Right ventricle myocardium superior (tissue), 1 donor: ENCODE measurements at regions not wholly inside any gene's neighbourhood (a gene's known extent, or its start where the extent isn't known, plus 50 kb on each side); places are given as distances from the start of the nearest gene placed in this dataset.
"Not testable (repeated sequence)": the region's sequence is repeated elsewhere in the genome, so short reads cannot be mapped to it uniquely, and the experiment has no call there.

Source experiments
- ATAC-seq: fragments of 200-7000 bp; cut with Tn5 transposase; one replicate; pipeline ENCODE4 v1.9.1; 2020; ENCODE audit warnings: mild to moderate bottlenecking; ENCODE audit not compliant: poor library complexity
- DNase-seq: peaks from one replicate; pipeline ENCODE4 v3.0.0-alpha.2; 2020
- intact Hi-C: fragments of 100-400 bp; cut with DNase I; formaldehyde crosslinking; loops from one replicate; pipeline ENCODE4 v1.11.2; 2022
- donor health status: DM: no; HTN: yes; CAD: no; lungs with severe emphysema.

- ATAC-seq (no peak), DNase-seq (peak; percentile 71)
- intact Hi-C loops, result no loop called here
Measured at GRCh38 chr5:56640763-56641406, 174.5 kb upstream of the MAP3K1 start.

DNA sequence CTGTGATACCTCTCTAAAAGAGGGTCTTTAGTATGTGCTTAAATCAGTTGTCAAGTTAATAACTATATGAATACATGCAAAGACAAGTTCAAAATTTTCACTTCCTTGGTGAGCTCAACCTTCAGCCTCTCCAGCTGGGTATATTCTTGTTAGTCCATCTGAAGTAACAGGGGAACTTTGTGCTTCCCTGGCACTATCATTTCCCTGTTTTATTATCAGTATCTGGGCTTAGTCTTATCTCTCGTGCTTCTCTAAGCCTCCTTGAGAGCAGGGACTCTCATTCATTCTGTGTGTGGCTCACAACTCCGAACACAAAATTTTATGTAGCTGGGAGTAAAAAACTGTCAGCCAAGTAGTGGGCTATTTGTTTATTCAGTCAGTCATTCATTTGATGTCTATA lies 175.9 kb upstream of the MAP3K1 start:
- intact Hi-C loops, result no loop called here
- ATAC-seq (no peak), DNase-seq (no peak)

GRCh38 chr5:56638768-56639238 lies 176.5 kb upstream of the MAP3K1 start:
- ATAC-seq (no peak), DNase-seq (no peak)
- intact Hi-C loops, result no loop called here

GRCh38 chr5:56638061-56638621 lies 177.2 kb upstream of the MAP3K1 start:
- intact Hi-C loops, result no loop called here
- DNase-seq (no peak), ATAC-seq (no peak)

- ATAC-seq, result no peak
- intact Hi-C loops, result no loop called here
- DNase-seq, result no peak
Measured at GRCh38 chr5:56637321-56637920, 177.9 kb upstream of the MAP3K1 start.

DNA sequence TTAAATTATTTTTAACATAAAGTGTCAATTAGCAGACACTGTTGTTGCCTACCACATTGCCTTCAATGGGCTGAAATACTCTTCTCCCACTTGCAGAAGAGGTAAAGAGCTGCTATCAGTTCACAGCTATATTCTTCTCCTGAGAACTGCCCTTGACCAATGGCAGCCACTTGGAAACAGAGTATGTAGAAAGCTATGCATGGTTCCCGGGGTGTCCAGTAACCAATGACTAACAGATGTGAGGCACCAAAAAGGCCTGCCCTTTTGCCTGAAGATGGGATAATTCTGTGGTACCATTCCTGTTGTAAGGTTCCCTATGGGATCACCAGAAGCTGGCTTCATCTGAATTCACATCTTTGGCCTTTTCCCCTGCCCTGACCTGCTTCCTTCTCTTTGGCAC lies 181.4 kb upstream of the MAP3K1 start:
- DNase-seq (no peak), ATAC-seq (no peak)
- intact Hi-C loops, result no loop called here

DNA sequence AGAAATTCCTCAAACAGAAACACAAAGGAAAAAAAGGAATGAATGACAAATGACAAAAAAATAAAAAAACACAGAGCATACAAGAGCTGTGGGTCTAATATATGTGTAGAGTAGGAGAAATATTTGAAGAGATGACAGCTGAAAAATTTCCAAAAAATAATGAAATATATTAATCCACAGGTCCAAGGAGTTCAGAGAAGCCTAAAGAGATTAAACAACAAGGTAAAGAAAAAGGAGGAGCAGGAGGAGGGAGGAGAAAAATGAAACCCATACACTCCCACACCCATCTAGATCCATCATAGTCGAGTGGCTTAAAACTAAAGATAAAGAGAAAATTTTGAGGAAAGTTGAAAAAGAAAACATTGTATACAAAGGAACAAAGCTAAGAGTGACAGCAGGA lies 182.4 kb upstream of the MAP3K1 start:
- ATAC-seq (no peak), DNase-seq (no peak)
- intact Hi-C loops, result no loop called here

GRCh38 chr5:56632199-56632598 lies 183.2 kb upstream of the MAP3K1 start:
- intact Hi-C loops, result no loop called here
- ATAC-seq (no peak), DNase-seq (no peak)

GRCh38 chr5:56631719-56632118 lies 183.6 kb upstream of the MAP3K1 start:
- intact Hi-C loops, result no loop called here
- DNase-seq (no peak), ATAC-seq (no peak)

DNA sequence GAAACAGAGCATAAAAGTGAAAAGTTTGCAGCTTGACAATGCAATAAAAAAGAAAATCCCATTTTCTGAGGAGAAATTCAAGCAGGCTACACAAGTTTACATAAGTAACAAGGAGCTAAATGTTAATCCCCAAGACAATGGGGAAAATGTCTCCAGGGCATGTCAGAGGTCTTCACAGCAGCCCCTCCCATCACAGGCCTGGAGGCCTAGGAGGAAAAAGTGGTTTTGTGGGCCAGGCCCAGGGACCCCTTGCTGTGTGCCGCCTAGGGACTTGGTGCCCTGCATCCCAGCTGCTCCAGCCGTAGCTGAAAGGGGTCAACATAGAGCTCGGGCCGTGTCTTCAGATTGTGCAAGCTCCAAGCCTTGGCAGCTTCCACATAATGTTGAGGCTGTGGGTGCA lies 186.7 kb upstream of the MAP3K1 start:
- ATAC-seq, DNase-seq, intact Hi-C loops: not testable (repeated sequence)

DNA sequence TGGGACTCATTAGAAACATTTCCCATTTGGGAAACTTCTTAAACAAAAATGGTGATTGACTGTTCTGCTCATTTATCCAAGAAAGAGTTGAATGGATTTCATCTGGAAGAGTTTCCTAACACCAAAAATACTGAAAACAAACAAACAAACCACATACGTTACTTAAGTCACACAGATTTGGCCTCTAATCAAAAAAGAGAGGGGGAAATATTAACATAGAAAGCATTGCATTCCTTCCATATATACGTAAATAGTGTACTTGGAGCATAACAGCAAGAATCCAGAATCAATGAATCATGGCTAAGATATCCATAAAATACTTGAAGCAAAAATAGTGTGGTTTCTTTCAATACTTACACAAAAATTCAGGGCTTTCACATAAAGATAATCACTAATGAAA lies 189.8 kb upstream of the MAP3K1 start:
- ATAC-seq, result no peak

GRCh38 chr5:56624751-56625150 lies 190.6 kb upstream of the MAP3K1 start:
- DNase-seq (no peak), ATAC-seq (no peak)

More for the DNA sequence above, 189.8 kb upstream of the MAP3K1 start:
- intact Hi-C loops, result no loop called here
- no peak for DNase-seq

GRCh38 chr5:56622141-56622540 lies 193.2 kb upstream of the MAP3K1 start:
- DNase-seq, result no peak
- intact Hi-C loops, result no loop called here
- ATAC-seq, result no peak

More at GRCh38 chr5:56624751-56625150, 190.6 kb upstream of the MAP3K1 start:
- intact Hi-C loops, result no loop called here

- intact Hi-C loops, result no loop called here
- no peak for DNase-seq
- ATAC-seq, result no peak
Measured at GRCh38 chr5:56620903-56621677, 194.3 kb upstream of the MAP3K1 start.

DNA sequence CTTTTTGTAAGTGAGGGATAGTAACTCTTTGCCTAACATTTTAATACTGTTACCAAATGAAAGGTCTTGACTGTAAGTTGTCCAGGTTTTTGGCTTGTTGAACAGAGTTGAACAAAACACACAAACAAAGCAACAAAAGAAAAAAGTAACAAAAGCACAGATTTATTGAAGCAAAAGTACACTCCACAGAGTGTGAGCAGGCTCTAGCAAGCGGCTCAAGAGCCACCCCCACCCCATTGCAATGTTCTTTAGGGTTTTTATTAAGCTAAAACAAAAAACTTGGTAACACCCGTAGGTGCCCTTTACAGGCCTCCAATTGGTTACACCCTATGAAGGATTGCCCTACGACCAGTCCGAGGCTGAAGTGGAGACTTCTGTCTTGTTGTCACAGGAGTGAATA lies 197.4 kb upstream of the MAP3K1 start:
- intact Hi-C loops, result no loop called here
- DNase-seq (no peak), ATAC-seq (no peak)

- intact Hi-C loops, result no loop called here
- DNase-seq (no peak), ATAC-seq (peak; percentile 80)
Measured at GRCh38 chr5:56616454-56617160, 198.7 kb upstream of the MAP3K1 start.

DNA sequence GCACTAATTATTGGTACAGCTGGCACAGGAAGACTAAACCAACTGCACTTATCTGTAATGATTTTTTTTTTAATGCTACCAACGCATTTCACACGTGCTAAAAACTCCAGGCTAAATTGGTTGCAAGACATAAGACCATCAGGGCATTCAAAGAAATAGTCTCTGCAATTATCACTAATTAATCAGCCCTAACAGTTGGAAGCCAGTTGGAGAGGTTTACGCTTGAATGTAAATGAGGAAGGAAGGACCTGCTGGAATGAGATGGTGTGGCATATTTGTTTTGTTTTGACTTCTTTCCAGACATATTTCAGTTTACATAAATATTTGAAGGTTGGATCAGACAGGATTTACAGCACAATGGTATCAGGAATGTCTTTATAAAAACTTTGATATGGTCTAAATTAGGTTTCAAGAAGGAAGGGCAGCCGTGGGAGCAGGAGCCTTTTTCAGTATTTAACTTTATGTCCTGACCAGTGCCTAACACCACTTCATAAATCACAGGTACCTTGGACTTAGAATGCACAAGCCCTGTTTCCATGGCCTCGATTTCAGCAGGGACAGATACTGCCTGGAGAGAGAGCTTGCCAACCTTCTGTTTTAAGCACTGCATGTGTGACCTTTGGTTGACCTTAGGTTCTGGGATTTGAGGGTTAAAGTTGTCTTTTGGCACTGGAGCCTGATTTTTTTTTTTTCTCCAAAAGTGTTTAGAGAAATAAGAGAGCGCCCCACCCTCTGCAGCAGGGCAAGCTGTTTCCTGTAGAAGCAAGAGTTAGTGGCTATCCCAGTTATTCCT lies 199.8 kb upstream of the MAP3K1 start:
- peak; percentile 78 for ATAC-seq
- intact Hi-C loops, result no loop called here

DNA sequence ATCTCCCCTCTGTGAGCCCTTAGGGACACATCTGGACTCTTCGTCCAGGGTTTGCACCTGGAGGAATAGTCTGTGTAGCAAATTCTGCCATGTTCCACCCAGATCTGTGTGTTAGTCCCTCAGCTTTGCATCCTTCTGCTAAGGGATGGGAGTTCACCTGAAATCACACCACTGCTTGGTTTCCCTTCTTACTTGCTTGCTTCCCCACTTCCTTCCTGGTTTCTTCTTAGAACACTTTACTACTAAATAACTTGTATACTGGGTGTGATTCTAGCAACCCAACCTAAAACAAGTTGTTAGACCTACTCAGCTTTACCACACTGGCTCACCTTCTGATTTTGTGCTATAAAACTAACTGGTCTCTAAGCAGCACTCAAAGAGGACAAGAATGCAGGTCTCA lies 202.6 kb upstream of the MAP3K1 start:
- intact Hi-C loops, result no loop called here
- ATAC-seq, result no peak
- no peak for DNase-seq

More for the DNA sequence above, 199.8 kb upstream of the MAP3K1 start:
- DNase-seq, result peak; percentile 48
